GM21526 (cell line): ENCODE measurements at regions not wholly inside any gene's neighbourhood (a gene's known extent, or its start where the extent isn't known, plus 50 kb on each side); places are given as distances from the start of the nearest gene placed in this dataset.
"Not testable (repeated sequence)": the region's sequence is repeated elsewhere in the genome, so short reads cannot be mapped to it uniquely, and the experiment has no call there.

Experiments used
- ATAC-seq: cut with Tn5 transposase; IDR thresholded peaks from one replicate; pipeline ENCODE4 v1.9.1; 2021; ENCODE audit warnings: moderate library complexity; ENCODE audit not compliant: unreplicated experiment, low FRiP score

- no peak for ATAC-seq
Observed at GRCh38 chr2:11877764-11878163, 131.3 kb downstream of the LPIN1 start.

DNA sequence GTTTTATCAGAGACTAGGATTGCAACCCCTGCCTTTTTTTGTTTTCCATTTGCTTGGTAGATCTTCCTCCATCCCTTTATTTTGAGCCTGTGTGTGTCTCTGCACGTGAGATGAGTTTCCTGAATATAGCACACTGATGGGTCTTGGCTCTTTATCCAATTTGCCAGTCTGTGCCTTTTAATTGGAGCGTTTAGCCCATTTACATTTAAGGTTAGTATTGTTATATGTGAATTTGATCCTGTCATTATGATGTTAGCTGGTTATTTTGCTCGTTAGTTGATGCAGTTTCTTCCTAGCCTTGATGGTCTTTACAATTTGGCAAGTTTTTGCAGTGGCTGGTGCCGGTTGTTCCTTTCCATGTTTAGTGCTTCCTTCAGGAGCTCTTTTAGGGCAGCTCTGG, 138.8 kb downstream of the LPIN1 start:
- not testable (repeated sequence) for ATAC-seq

GRCh38 chr2:11886899-11887298, 140.5 kb downstream of the LPIN1 start:
- ATAC-seq = not testable (repeated sequence)

- ATAC-seq = no peak
Observed at GRCh38 chr2:11889101-11889850, 142.8 kb downstream of the LPIN1 start.

DNA sequence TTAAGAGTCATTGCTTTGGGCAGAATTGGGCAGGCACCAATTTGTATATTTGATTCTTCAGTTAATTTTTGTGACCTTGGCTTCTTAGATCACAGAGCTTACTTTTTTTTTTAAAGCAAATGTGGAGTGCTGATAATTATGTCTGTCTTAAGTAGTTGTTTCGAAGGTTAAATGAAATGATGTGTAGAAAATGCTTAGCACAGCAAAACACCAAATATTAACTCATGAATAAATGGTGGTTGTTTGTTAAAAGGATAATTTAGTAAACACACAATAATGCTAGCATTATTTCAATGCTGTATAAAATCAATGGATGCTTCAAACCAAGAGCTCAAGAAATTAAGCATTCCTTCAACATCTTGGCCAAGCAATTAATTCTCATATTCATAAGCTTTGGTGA, 143.4 kb downstream of the LPIN1 start:
- no peak for ATAC-seq

GRCh38 chr2:11891028-11891427, 144.6 kb downstream of the LPIN1 start:
- ATAC-seq = no peak

- ATAC-seq = no peak
Observed at GRCh38 chr2:11891671-11892440, 145.4 kb downstream of the LPIN1 start.

DNA sequence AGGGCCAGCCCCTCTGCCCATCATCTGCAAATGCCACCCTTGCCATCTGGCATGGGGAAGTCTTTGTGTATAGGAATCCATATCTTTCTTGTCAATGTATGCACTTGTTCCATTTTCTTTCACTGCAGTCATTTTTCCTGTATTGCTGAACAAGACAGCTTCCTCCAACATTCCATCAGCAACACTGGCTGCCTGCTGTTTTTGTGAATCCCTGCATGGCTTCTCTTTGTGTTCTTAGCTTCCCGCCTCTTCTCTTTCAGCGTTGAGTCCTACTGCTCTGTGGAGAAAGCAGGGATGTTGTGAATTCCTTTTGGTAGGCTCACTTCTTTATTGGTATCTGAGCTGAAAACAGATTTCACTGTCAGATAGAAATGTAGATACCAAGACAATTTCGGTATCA, 150.0 kb downstream of the LPIN1 start:
- no peak for ATAC-seq

DNA sequence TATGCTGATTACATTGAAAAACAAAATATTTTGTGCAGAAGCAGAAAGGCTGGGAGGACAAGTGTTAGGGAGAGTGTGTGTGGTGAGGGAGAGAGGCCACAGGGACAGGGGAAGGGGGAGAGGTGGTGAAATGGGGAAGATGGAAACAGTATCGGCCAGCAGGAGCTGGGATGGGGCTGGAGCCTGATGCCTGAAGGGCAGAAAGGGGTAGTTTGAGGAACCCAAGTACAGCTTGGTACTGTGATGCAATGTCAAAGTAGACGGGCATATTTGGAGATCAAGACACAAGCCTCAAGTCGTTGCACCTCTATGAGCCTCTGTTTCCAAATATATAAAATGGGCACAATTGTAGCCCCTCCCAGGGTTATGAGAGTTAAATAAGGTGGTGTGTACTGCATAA, 152.1 kb downstream of the LPIN1 start:
- ATAC-seq = no peak

DNA sequence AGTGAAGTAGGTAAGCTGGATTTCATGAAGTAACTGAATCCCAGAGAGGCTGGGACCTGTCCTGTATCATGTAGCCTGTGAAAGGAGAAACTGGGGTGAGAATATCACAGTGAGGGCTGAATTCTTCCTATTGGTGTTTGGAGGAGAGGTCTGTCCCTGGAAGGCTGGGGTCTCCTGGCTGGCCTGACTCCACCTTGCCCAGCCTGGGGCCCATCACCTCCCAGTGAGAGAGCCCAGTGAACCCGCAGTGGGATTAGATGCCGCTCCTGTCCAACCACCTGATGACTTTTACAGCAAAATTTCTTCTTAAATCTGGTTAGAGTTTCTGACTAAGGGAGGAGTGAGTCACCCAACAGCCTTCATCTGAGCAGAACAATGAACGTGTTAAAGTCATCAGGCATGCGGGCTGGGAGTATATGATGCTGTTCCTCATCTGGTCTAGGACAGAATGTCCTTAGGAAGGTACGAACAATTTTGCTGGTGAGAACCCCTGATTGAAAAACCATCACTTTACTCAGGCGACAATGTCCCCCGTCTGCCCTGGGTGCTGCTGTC, 152.9 kb downstream of the LPIN1 start:
- no peak for ATAC-seq

DNA sequence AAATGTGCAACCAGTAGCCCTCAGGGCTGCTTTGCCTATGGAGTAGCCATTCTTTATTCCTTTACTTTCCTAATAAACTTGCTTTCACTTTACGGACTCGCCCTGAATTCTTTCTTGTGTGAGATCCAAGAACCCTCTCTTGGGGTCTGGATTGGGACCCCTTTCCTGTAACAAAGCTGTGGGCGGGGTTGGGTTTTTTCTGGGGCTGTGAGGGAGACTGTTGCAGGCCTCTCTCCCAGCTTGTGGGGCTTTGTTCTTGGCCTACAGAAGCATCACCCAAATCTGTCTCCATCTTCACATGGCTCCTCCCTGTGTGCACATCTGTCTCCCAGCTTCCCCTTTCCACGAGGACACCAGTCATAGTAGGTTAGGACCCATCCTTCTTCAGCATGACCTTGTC, 154.5 kb downstream of the LPIN1 start:
- not testable (repeated sequence) for ATAC-seq

DNA sequence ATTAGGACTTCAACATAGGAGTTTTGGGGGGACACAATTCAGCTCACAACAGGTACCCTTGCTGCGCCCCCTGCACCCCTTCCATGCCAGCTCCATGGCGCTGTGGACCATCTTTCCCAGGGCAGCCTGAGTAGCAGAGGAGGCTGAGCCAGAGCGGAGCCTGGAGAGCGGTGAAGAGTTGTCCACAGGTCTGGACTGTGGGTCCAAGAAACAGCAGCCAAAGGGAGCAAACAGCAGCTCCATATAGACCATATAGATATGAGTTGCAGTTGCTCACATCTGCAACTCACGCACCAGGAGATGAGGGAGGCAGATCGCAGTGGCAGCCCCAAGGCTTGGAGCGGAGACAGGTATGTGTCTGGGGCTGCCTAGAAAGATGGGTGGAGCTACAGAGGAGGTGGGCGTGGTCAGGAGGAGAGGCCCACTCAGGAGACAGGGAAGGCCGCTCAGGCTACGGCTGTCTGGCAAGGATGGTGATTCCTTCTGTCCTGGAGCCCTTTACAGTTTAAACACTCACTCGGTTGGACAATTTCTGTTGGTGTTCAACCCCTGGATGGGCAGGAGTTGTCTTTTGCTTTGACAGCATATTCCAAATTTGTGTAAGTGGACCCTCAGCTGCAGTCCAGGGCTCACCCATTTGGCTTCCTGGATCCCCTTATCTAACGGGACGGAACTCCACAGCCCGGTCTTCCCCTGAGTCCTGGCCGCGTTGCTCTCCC, 155.1 kb downstream of the LPIN1 start:
- ATAC-seq = no peak

- ATAC-seq = no peak
Observed at GRCh38 chr2:11903085-11903606, 156.7 kb downstream of the LPIN1 start.

DNA sequence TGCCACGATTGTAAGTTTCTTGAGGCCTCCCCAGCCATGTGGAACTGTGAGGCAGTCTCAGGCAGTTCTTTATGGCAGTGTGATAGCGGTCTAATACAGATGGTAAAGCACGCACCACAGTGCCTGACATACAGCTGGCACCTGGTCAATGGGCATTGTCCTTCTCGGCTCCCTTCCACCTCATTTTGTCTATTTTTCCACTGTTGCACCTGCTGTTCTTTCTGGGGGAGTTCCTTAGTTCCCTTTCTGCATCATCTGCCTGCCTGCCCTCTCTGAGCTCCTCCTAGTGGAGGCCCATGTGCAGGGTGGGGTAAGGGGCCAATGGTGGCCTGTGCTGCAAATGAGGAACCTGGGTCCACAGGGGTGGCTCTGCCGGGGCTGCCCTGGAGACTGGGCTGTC, 157.6 kb downstream of the LPIN1 start:
- ATAC-seq = no peak

- ATAC-seq = no peak
Observed at GRCh38 chr2:11904941-11905340, 158.5 kb downstream of the LPIN1 start.

- ATAC-seq = no peak
Observed at GRCh38 chr2:11907190-11907589, 160.8 kb downstream of the LPIN1 start.

DNA sequence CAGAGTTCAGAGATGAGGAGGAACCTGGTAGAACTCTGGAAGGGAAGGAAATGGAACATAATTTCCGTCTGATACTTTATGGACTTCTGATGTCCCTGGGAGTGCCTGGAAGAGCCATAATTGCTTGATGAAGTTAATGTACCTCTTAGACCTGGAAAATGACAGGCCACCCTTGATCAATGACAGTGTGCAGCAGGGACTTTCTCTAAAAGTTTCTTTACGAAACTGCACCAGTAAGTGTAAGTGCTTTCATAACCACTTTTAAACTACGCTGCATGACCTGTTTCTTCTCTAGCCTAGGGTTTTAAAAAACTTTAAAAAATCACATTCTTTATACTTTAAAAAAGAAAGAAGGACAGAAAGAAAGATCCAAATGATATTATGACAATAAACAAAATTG, 164.5 kb downstream of the LPIN1 start:
- no peak for ATAC-seq

DNA sequence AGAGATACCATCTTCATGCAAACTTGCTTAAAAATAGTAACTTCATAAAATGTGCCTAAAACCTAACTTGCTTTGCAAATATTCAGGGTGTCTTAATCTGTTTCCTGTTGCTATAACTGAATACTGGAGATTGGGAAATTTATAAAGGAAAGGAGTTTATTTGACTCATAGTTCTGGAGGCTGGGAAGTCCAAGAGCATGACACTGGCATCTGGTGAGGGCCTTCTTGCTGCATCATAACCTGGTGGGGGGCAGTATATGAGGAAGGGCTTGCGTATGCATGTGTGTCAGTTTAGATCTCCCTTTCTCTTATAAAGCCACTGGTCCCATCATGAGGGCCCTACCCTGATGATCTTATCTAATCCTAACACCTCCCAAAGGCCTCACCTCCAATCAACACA, 166.5 kb downstream of the LPIN1 start:
- no peak for ATAC-seq

DNA sequence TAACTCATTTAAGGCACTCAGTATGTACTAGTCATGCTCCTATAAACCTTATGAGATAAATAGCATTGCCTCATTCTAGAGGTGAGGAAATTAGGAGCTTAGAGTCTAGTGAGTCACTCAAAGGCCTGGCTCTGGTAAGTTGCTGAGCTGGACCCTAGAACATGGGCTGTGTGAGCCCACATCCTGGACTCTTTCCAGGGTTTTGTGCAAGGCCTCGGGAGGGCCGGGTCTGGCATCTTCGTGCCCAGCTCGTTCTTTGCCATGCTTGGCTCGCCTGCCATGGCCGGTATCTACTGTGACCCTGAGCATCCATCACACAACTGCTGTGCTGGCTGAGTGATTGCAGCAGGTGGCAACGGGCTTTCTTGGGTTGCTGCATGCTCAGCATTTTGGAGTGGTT, 168.0 kb downstream of the LPIN1 start:
- ATAC-seq = no peak

GRCh38 chr2:11915650-11916049, 169.2 kb downstream of the LPIN1 start:
- ATAC-seq = no peak

GRCh38 chr2:11919953-11920352, 173.5 kb downstream of the LPIN1 start:
- ATAC-seq = no peak
